ENCODE measurements at regions not wholly inside any gene's neighbourhood (a gene's known extent, or its start where the extent isn't known, plus 50 kb on each side); places are given as distances from the start of the nearest gene placed in this dataset.

- TF ChIP-seq CTCF (IDR thresholded peaks at IDR 0.05; ENCODE audit: low read length), result no peak
- TF ChIP-seq EZH2 (optimal IDR thresholded peaks at IDR 0.05; ENCODE audit: low read depth, low read length), result no peak
These were observed 124.8 kb upstream of the IRX4 start for GRCh38 chr5:2007496-2007877.
